SH-SY5Y (cell line): ENCODE measurements at regions not wholly inside any gene's neighbourhood (a gene's known extent, or its start where the extent isn't known, plus 50 kb on each side); places are given as distances from the start of the nearest gene placed in this dataset.

Experiments used
- GATA2 ChIP-seq: IDR thresholded peaks from 2 replicates; pipeline ENCODE4 v1.6.1; 2011; ENCODE audit warnings: mild to moderate bottlenecking, low read depth, low read length
- GATA3 ChIP-seq: IDR thresholded peaks from 2 replicates; pipeline ENCODE4 v1.6.1; 2011; ENCODE audit warnings: low read depth, mild to moderate bottlenecking, low read length, moderate library complexity

- TF ChIP-seq GATA2 (no peak), GATA3 (no peak)
Observed at GRCh38 chr2:46824611-46825010, 91.0 kb downstream of the MCFD2 start.

GRCh38 chr2:46821600-46821999 lies 94.0 kb downstream of the MCFD2 start:
- TF ChIP-seq GATA2 (no peak), GATA3 (no peak)

DNA sequence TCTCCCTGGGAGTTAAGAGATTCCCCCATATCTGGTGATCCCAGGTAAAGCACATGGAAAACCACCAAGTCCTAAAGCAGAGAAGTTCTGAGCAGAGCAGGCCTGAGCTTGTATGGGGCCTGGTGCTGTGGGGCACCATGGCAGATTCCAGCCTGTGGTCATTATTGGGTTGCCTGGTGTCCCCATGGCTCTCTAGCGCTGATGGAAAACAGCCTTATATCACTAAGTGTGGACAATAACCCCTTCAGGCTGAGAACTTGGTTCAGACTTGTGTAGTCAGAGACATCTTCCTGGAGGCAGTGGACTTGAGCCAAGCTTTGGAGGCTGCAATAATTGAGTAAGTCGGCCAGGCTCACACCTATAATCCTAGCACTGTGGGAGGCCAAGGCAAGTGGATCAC lies 96.8 kb downstream of the MCFD2 start:
- TF ChIP-seq GATA3 (no peak), GATA2 (no peak)

- TF ChIP-seq GATA3 (no peak), GATA2 (no peak)
Observed at GRCh38 chr2:46818141-46818621, 97.4 kb downstream of the MCFD2 start.

DNA sequence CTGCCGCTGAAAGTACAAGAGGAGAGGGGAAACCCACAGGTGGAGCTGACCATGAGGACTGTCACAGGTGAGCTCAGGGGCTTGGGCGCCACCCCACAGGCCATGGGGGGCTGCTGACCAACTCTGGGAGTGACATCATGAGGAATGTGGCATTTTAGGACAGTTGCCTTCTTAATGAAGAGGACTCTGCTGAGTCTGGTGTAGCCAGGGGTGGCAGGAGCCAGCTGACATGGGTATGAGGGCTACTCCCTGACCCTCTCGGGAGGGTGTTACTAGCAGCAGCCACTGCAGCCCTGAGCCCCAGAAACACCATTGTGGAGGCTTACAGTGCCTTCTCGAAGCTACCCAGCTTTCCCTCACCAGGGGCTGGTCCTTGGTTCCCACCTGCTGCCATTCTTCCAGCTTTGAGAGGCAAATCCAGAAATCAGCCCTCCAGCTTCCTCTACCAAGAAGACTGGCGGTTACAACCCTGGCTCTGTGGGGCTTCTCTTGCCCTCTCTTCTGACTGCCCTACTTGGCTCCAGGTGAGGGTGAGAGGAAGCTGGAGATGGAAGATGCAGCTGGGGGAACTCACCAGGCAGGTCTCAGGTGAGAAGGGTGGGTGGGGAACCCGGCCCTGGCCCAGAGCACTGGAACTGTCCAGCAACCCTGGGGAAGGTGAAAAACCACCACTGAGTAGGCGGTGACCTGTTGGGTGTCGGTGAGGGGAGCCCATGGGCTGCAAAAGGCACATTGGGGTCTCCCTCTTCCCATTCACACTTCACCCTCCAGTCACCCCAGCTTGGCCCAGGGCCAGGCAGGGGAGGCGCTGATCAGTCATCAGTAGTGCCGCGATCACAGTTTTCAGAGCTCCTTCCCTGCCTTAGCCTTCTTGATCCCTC lies 98.5 kb downstream of the MCFD2 start:
- no peak for TF ChIP-seq GATA2
- TF ChIP-seq GATA3, result no peak

GRCh38 chr2:46816151-46816845 lies 99.3 kb downstream of the MCFD2 start:
- TF ChIP-seq GATA3, result no peak
- TF ChIP-seq GATA2, result no peak

GRCh38 chr2:46815121-46815802 lies 100.3 kb downstream of the MCFD2 start:
- TF ChIP-seq GATA3 (no peak), GATA2 (no peak)

GRCh38 chr2:46814160-46814961 lies 101.2 kb downstream of the MCFD2 start:
- TF ChIP-seq GATA3, result no peak
- no peak for TF ChIP-seq GATA2

DNA sequence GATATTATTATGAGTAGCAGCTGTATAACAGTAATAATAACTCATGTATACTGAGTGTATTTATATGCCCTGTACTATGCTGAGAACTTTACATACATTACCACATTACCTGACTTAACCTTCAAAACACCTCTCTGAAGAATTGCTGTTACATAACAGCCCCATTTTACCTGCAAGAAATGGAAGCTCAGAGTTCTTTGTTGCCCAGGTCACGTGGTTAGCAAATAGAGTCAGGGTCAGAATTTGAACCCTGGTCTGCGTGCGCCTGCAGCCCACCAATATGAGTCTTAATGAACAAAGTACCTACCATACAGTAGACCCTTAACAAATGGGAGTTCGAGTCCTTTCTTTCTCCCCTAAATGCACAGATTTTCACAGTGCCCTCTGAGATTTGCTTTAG lies 101.9 kb downstream of the MCFD2 start:
- TF ChIP-seq GATA3, result no peak

GRCh38 chr2:46813020-46813415 lies 102.6 kb downstream of the MCFD2 start:
- TF ChIP-seq GATA2 (no peak), GATA3 (no peak)
